Loucy (cell line): ENCODE measurements at regions not wholly inside any gene's neighbourhood (a gene's known extent, or its start where the extent isn't known, plus 50 kb on each side); places are given as distances from the start of the nearest gene placed in this dataset.

Experiments
- EZH2phosphoT487 ChIP-seq: fragments of 200-600 bp; IDR thresholded peaks from 2 replicates; pipeline ENCODE4 v1.6.1; 2018; ENCODE audit warnings: antibody characterized with exemption, mild to moderate bottlenecking, moderate library complexity, borderline replicate concordance
- TF ChIP-seq, protein P1 (sequence below): fragments of 200-600 bp; sonication (generic); conservative IDR thresholded peaks from 2 replicates; pipeline ENCODE4 v1.5.1; 2014; ENCODE audit warnings: mild to moderate bottlenecking, antibody characterized with exemption, low read length

DNA sequence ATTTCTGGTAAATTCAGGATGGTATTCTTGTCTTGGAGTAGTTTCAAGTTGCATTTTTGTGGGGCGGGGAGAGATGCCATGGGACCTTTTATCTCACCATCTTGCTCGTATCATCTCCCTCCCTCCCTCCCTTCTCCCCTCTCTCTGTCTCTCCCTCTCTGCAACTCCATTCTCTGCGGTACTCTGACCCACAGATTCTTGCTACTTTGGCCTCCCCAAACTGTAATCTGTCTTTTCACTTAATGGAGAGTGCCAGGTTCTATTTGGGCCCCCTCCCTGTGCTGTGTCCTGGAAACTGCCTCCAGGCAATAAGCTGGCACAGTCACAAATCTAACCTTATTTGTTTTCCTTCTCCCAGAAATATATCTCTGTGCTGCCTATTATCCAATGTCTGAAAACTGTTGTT is 175.2 kb downstream of the PAWR start:
- no peak for TF ChIP-seq EZH2phosphoT487
- TF ChIP-seq, protein P1, sequence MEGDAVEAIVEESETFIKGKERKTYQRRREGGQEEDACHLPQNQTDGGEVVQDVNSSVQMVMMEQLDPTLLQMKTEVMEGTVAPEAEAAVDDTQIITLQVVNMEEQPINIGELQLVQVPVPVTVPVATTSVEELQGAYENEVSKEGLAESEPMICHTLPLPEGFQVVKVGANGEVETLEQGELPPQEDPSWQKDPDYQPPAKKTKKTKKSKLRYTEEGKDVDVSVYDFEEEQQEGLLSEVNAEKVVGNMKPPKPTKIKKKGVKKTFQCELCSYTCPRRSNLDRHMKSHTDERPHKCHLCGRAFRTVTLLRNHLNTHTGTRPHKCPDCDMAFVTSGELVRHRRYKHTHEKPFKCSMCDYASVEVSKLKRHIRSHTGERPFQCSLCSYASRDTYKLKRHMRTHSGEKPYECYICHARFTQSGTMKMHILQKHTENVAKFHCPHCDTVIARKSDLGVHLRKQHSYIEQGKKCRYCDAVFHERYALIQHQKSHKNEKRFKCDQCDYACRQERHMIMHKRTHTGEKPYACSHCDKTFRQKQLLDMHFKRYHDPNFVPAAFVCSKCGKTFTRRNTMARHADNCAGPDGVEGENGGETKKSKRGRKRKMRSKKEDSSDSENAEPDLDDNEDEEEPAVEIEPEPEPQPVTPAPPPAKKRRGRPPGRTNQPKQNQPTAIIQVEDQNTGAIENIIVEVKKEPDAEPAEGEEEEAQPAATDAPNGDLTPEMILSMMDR, result no peak
